Limb (tissue), 2 donors: ENCODE measurements at regions not wholly inside any gene's neighbourhood (a gene's known extent, or its start where the extent isn't known, plus 50 kb on each side); places are given as distances from the start of the nearest gene placed in this dataset.
"Not testable (repeated sequence)": the region's sequence is repeated elsewhere in the genome, so short reads cannot be mapped to it uniquely, and the experiment has no call there.

Experiments used
- DNase-seq, 2 donors: peaks; one replicate each; pipeline ENCODE4 v3.0.0-alpha.2; 2016; ENCODE audit errors: extremely low spot score in 2 of 2

DNA sequence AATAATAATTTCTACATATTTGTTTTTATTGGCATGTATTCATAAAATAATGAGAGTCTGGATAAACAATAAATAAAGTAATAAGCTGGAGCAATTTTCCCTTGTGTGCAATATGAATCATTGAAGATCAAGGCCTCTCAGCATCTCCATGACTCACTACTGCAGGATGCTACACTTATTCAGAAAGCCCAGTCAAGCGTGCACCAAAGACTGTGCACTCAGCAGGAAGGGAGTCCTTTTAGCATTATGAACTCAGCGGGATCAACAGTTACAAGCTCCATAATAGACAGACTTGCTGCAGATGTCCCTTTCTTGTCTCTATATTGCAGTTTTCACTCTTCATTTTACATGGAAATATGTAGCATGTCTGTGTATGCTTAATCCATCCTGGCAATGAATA lies 485.3 kb downstream of the CDH9 start:
- DNase-seq: no peak

DNA sequence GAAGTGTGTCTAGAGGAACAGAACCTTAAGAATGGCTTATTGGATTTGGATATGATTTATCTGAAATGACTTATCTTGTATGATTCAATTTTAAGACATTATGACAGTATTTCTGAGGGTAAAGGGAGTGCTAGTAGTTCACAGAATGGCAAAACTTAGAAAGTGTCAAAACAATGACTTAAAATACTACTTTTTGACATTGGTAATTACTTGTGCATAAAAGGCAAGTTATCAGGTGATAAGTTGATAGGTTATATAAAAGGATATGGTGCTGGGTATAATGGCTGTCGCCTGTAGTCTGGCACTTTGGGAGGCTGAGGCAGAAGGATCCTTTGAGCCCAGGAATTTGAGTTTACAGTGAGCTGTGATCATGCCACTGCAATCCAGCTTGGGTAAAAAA lies 494.4 kb downstream of the CDH9 start:
- no peak for DNase-seq

DNA sequence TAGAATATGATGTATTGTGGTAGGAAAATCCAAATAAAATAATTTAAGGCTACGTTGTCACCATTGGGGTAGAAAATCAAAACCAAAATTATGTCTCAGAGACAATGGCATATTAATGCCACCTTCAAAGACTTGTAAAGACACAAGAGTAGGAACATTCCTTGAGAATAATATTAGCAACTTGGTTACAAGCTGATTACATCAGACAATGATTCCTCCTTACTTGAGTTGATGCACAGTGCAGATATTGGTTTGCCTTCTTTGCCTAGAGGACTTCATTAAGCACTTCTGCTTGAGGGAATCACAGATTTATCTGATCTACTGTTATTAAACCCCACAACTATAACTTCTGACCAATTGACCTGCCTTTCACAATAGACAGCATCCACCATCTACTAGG lies 500.2 kb downstream of the CDH9 start:
- DNase-seq: no peak

DNA sequence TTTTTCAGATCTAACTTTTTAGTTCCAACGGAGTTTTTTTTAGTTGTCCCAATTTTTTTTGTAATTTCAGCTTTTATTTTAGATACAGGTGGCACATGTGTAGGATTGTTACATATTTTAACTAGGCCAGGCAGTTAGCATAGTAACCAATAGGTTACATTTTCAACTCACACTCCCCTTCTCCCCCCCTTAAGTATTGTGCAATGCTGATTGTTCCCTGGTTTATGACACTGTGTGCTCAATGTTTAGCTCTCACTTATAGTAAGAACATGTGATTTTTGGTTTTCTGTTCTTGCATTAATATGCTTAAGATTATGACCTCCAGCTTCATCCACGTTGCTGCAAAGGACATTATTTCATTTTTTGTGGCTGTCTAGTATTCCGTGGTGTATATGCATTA lies 503.2 kb downstream of the CDH9 start:
- no peak for DNase-seq

DNA sequence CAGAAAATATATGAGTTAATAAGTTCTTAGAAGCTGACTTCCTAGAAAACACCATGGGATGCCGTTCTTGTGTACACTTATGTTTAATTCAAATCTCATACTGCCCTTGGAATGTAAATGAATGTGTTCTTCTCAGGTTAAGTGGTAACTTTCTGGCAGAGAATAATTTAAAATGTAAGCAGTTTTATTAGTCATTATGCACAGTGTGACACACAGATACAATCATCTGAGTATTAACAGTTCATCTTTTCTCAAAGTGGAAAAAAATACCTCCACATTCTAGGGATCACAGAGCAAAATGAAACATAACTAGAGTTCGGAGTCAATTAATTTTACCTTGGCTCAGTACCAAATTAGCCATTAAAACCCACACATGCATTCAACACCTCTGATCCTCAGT lies 508.1 kb downstream of the CDH9 start:
- DNase-seq: no peak

DNA sequence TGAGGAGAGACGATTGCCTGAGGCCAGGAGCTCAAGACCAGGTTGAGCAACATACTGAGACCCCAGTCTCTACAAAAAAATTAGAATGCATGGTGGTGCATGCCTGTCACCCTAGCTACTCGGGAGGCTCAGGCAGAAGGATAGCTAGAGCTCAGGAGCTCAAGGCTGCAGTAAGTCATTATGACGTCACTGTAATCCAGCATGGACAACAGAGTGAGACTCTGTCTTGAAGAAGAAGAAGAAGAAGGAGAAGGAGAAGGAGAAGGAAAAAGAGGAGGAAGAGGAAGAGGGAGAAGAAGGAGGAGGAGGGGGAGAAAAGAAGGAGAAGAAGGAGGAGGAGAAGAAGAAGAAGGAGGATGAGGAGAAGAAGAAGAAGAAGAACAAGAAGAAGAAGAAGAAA lies 519.1 kb downstream of the CDH9 start:
- DNase-seq: no peak

DNA sequence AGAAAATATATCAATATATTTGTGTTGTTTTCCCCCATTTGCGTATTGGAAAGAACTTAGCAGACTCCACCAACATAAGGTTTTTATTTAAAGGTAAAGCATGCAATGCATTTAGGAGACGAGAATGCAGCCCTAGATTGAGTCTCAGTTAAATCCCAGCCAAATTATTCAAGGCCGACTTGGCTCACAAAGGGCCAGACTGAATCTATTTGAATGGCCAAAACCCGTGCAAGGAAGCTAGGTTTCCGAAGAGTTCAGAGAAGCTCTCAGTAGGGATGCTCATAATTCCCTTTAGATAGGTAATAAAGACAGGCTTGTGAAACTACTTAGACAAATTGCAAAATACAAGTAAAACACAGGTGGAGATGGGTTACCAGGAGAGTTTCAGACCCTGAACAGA lies 520.3 kb downstream of the CDH9 start:
- DNase-seq: no peak

DNA sequence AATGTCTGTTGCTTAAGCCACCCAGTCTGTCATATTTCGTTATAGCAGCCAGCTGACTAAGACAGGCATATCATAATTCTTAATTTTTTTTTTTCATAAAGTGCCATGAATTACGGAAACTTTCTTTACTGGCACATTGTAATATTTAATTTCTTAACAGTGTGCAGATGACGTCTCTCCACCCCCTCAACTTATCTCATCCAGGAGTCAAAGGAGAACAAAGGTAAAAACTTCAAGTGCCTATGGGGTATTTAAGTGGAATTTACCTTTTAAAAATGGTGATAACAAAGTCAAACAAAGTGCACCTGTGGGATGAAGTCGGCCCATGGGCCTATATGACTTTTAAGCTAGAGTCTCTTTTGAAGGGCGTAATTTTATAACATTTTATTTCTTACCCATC lies 539.4 kb downstream of the CDH9 start:
- DNase-seq: no peak

DNA sequence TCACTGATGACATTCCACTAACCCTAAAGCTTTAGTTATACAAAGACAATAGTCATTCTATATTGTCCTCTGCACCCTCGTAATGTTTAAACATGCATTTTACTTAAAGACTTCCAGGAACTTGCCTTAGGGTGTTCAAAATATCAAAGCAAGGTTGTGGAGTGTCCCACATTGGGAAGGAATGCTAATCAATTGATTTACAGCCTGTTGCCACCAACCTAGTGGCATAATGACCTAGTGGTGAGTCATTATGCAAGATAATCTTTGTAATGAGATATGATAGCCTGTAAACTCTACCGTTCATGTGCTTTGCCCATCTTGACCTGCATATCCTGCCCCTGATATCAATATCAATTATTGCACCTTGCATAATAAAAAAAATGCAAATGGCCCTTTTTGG lies 542.9 kb downstream of the CDH9 start:
- no peak for DNase-seq

DNA sequence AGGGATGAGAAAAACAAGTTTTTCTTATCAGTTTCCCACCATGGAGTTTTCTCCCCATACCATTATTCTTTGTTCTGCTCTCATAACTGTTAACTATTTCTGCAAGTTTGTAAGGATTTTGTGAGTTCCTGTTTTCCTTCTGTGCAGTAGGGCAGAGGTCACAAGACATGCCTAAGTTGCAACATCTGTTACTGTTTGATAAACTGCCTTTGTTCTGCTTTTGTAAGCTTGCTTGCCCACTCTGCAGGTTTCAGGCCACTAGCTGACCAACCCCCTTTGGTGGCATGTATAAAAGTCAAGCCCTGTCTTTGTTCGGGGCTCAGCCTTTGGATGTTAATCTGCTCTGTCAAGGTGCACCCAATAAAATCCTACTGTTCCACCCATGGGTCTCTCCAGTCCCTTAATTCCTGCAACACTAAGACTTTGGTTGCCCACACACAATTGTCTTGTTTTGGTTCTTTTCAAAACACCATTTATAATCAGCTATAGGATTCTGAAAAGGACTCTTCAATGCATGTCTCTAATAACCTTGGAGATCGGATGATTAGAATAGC lies 545.4 kb downstream of the CDH9 start:
- DNase-seq: no peak

DNA sequence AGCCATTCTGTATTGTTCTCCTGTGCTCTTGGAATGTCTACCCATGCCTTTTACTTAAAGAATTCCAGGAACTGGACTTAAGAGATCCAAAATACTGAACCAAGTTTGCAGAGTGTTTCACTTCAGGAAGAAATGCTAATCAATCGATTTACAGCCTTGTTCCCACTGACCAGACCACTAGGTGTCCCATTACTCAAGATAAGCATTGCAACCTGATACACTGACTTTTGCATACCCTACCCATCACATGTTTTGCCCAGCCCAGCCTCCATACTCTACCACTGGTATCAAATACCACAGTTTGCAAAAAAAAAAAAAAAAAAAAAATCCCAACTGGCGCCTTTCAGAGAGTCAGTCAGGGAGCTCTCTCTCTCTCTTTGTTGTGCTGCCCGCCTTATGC lies 550.8 kb downstream of the CDH9 start:
- no peak for DNase-seq

DNA sequence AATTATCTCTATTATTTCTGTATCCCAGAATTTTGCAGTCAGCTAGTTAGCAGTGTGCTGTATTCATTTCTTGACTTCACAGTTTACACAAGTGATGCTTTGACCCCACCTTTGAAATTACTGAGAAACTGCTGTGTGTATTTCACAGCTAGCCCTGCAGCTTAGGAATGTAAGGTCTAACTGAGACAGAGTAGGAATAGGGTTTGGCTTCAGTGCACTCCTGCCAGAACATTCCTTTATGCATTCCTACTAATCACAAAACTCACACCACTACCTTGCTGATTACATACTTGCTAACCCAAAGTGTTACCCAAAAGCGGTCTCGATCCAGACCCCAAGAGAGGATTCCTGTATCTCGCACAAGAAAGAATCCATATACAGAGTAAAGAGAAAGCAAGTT lies 551.8 kb downstream of the CDH9 start:
- DNase-seq: no peak

DNA sequence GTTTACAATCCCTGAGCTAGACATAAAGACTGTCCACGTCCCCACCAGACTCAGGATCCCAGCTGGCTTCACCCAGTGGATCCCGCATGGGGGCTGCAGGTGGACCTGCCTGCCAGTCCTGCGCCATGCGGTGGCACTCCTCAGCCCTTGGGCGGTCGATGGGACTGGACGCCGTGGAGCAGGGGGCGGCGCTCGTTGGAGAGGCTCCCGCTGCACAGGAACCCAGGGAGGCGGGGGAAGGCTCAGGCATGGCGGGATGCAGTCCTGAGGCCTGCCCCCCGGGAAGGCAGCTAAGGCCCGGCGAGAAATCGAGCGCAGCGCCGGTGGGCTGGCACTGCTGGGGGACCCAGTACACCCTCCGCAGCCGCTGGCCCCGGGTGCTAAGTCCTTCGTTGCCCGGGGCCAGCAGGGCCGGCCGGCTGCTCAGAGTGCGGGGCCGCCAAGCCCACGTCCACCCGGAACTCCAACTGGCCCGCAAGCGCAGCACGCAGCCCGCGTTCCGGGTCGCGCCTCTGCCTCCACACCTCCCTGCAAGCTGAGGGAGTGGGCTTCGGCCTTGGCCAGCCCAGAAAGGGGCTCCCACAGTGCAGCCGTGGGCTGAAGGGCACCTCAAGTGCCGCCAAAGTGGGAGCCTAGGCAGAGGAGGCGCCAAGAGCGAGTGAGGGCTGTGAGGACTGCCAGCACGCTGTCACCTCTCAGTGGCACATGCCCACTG lies 553.1 kb downstream of the CDH9 start:
- DNase-seq: not testable (repeated sequence)

DNA sequence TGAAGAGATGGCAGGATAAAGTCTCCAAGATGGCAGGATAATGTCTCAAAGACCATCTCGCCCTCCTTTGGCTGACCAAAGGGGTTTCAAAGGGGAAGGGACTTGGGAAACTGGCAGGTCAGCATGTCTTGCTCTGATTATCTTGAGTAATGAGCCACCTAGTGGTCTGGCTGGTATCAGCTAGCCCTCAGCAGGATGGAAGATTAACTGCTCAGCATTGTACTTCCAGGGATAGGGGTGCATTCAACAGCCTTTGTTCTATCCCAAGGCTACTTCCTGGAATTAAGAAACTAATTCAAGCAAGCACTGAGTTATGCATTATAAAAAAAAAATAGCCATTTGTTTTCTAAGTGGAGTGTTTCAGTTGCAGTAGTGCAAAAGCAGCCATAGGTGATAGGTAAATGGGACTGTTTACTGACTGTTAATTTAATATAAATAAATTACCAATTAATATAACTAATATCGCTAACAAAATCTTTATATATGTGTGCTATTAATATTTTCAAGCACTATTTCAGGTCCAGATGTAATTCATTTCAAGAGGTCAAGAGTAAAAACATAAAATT lies 555.5 kb downstream of the CDH9 start:
- DNase-seq: peak in 1 of 2 donors; percentile 50

DNA sequence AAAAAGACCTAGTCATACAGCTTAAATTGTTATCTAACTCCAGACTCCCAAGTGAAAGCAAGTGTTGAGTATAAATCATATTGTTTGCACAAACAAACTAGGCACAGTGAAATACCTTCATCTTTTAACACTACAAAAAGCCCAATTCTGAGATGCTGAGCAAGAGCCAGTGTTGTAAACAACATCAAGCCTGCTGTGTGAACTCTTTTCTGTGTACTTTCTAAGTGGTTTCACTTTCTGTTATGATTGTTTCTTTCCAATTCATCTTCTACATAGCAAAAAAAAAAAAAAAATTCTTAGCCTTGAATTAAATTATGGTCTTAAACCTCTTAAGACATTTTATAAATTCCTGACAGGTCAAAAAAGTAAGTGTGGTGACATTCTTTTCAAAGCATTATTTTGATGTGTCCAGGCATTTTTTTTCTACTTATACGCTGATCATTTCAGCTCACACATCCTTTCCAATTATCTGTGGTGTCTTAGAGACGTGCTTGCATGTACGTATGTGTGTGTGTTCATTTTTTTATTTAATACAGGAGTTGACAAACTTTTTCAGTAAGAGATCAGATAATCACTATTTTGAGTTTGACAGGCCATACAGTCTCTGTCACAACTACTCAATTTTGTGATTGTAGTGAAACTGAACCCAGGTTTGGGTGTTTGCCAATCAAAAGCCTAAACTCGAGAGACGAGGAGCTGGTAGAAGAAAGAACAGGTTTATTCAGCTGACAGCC lies 556.1 kb downstream of the CDH9 start:
- no peak for DNase-seq

DNA sequence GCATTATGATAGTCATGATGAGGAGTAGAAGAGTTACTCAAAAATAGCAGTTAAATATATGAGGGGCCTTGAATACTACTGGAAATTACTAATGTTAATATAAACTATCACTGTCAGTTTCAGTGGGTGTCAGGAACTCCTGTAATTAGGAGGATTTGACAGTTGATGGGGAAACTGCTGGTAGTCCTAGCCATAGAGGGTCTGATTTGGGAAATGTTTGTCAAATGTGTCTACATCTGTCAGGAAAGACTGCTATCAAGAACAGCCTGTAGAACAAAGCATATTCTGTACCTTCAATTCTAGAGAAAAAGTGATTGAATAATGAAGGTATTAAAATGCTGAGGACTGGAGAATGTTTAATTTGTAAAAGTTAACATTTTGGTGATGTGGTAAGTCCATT lies 567.9 kb downstream of the CDH9 start:
- DNase-seq: no peak

DNA sequence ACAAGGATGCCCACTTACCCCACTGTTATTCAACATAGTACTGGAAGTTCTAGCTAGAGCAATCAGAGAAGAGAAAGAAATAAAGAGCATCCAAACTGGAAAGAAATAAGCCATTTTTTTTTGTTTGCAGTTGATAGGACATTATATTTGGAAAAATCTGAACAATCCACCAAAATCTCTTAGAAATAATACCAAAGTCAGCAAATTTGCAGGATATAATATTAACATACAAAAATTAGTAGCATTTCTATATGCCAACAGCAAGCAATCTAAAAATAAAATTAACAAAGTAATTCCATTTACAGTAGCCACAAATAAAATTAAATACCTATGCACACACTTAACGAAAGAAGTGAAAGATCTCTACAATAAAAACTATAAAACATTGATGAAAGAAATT lies 599.3 kb downstream of the CDH9 start:
- no peak for DNase-seq

DNA sequence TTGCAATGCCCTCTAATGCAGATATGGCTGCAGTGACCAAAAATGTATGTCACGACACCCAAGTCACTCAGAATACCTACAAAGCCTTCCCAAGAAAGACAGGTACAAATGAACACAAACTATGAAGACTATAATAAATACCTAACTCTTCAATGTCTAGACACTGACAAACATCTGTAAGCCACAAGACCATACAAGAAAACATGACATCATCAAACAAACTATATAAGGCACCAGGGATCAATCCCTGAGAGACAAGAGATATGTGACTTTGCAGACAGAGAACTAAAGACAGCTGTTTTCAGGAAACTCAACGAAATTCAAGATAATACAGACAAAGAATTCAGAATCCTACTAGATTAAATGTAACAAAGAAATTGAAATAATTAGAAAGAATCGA lies 603.7 kb downstream of the CDH9 start:
- no peak for DNase-seq

DNA sequence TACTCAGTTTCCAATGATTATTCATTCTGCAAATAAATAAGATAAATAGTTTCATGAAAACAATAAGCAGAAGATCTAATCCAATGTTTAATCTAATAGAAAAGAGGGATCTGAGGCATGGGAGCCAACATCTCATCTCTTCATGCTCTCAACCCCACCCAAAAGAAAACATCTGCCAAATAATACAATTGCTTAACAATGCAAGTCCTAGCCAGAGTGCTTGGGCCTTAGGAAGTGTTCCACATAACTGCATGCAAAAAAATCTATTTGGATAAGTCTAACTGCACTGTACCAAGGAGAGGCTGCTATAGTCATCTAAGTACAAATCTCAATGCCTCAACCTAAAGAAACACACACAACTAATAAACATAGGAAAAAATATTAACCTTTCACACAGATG lies 606.0 kb downstream of the CDH9 start:
- DNase-seq: no peak

DNA sequence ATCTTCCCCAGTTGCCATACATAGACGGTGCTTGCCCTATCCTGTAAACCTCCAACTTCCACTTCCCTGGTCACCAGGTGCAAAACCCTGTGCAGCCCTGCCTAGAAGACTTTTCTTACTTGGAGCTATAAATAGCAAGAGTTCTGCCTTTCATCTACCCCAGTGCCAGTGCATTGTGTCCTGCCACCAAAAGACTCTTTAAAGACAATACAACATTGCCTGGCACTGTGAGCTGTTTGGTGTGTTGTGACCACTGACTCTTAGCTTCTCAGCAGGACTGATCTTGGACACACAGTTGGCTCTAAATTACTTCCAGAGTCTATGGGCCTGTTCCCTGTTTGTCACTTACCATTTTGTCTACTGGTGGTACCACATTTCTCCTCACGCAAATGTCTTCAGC lies 608.1 kb downstream of the CDH9 start:
- DNase-seq: no peak

DNA sequence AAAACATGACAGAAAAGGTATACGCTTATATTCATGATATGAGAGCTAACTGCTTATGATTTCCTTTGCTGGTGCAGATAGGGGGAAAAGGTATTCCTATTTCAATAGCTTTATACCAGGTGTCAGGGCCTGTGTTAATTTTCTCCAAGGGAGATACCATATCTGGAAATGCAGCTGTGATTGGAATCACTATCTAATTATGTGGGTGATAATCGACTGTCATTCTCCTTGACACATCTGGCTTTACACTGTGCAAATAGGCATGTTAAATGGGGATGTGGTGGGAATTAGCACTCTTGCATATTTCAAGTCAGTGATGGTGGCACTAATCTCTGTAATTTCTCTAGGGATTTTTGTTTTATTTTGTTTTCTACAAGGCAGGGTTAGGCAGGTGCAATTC lies 611.1 kb downstream of the CDH9 start:
- no peak for DNase-seq

DNA sequence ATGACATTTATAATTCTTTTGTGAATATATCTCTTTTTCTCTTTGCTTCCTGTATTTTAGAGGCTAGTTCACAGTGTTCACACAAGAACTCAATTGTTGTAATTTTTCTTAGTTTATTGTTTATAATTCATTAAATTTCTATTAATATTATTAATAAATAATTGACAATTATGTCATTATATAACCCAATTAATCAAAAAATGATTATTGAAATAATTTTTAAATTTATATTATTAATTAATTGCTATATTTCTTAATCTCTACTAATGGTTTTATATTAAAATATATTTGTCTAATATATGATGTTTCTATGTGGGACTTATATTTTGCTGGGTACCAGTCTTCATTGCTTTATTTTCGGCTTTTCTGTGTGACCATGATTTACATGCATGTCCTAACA lies 618.4 kb downstream of the CDH9 start:
- DNase-seq: no peak

DNA sequence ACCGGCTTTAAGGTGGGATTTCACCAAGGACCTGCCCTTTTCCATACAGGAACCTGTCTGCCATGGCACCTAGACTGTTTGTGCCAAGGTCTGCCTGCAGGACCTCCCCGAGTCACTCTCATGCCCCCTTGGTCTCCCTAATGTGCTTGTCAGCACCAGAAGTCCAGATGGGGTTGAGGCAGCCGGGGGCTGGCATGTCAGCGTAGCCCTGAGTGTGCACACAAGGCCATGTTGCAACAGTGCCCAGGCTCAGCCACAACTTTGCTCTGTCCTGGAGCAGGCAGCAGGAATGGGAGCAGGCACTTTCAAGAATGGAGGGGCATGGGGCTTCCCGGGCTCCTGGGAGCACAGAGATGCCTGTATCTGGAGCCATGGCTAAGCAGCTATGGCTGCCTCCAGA lies 621.5 kb downstream of the CDH9 start:
- DNase-seq: no peak
